WTC11 (cell line): ENCODE measurements at regions not wholly inside any gene's neighbourhood (a gene's known extent, or its start where the extent isn't known, plus 50 kb on each side); places are given as distances from the start of the nearest gene placed in this dataset.

ENCODE experiments used
- ATAC-seq: fragments of 200-7000 bp; cut with Tn5 transposase; 2 replicates; pipeline ENCODE4 v1.10.0; 2021; ENCODE audit warnings: mild to moderate bottlenecking, moderate library complexity
- CTCF ChIA-PET: fragments of 300-600 bp; sonication (Branson Sonifier 250); formaldehyde crosslinking; loops from one replicate; lab custom pipeline; 2021; ENCODE audit warnings: antibody characterized with exemption; lab: Charles Lee
- POLR2A ChIA-PET: fragments of 350-600 bp; sonication (Branson Sonifier 250); formaldehyde crosslinking; loops from one replicate; lab custom pipeline; 2021; ENCODE audit warnings: antibody characterized with exemption; lab: Charles Lee
- DNase-seq: peaks from one replicate; pipeline ENCODE4 v3.0.0; 2021; ENCODE audit warnings: low spot score
- H3K27ac Mint-ChIP-seq: 2 replicates; pipeline ENCODE4 v1.8.0; 2021; ENCODE audit warnings: mixed read lengths
- H3K27me3 Mint-ChIP-seq: 2 replicates; pipeline ENCODE4 v1.8.0; 2021; ENCODE audit warnings: low read depth, mild to moderate bottlenecking, moderate library complexity, mixed read lengths
- H3K36me3 Mint-ChIP-seq: 2 replicates; pipeline ENCODE4 v1.8.0; 2021; ENCODE audit warnings: mixed read lengths
- H3K4me1 Mint-ChIP-seq: 2 replicates; pipeline ENCODE4 v1.8.0; 2022; ENCODE audit warnings: mixed read lengths
- H3K4me3 Mint-ChIP-seq: 2 replicates; pipeline ENCODE4 v1.8.0; 2021; ENCODE audit warnings: mild to moderate bottlenecking, moderate library complexity, mixed read lengths
- H3K9me3 Mint-ChIP-seq: 2 replicates; pipeline ENCODE4 v1.8.0; 2021; ENCODE audit warnings: mixed read lengths
- ARID4B ChIP-seq: sonication (generic); formaldehyde crosslinking; IDR thresholded peaks from 2 replicates; pipeline ENCODE4 v1.8.0; 2023; ENCODE audit warnings: missing genetic modification reagents, mild to moderate bottlenecking, borderline replicate concordance
- ESRRA ChIP-seq: sonication (generic); formaldehyde crosslinking; IDR thresholded peaks from 2 replicates; pipeline ENCODE4 v1.8.1; 2022; ENCODE audit warnings: mild to moderate bottlenecking, missing genetic modification reagents, borderline replicate concordance
- FOXK1 ChIP-seq: sonication (generic); formaldehyde crosslinking; IDR thresholded peaks from 2 replicates; pipeline ENCODE4 v1.8.0; 2022; ENCODE audit warnings: mild to moderate bottlenecking, moderate library complexity, missing genetic modification reagents
- GABPB1 ChIP-seq: sonication (generic); formaldehyde crosslinking; IDR thresholded peaks from 2 replicates; pipeline ENCODE4 v1.8.1; 2023; ENCODE audit warnings: mild to moderate bottlenecking, missing genetic modification reagents
- GRHL2 ChIP-seq: fragments of 250-450 bp; sonication (Bioruptor Pico); IDR thresholded peaks from 2 replicates; pipeline ENCODE4 v1.8.0; 2022; ENCODE audit warnings: mild to moderate bottlenecking, moderate library complexity; ENCODE audit not compliant: insufficient replicate concordance, severe bottlenecking
- OVOL2 ChIP-seq: fragments of 250-450 bp; sonication (Bioruptor Pico); IDR thresholded peaks from 2 replicates; pipeline ENCODE4 v1.9.0; 2021; ENCODE audit warnings: mild to moderate bottlenecking, borderline replicate concordance
- PRRX2 ChIP-seq: fragments of 250-450 bp; sonication (Bioruptor Pico); IDR thresholded peaks from 2 replicates; pipeline ENCODE4 v1.8.0; 2021; ENCODE audit warnings: mild to moderate bottlenecking
- RELA ChIP-seq: sonication (generic); formaldehyde crosslinking; IDR thresholded peaks from 2 replicates; pipeline ENCODE4 v1.8.1; 2022; ENCODE audit warnings: missing genetic modification reagents, mild to moderate bottlenecking, borderline replicate concordance
- RORB ChIP-seq: fragments of 250-450 bp; sonication (Bioruptor Pico); IDR thresholded peaks from 2 replicates; pipeline ENCODE4 v1.9.0; 2021; ENCODE audit warnings: mild to moderate bottlenecking
- STAT6 ChIP-seq: sonication (generic); formaldehyde crosslinking; conservative IDR thresholded peaks from 2 replicates; pipeline ENCODE4 v1.8.1; 2023; ENCODE audit warnings: mild to moderate bottlenecking, low read depth, missing genetic modification reagents, moderate library complexity
- ZBTB21 ChIP-seq: sonication (generic); formaldehyde crosslinking; IDR thresholded peaks from 2 replicates; pipeline ENCODE4 v1.8.1; 2023; ENCODE audit warnings: mild to moderate bottlenecking, missing genetic modification reagents, borderline replicate concordance
- ZNF138 ChIP-seq: sonication (generic); formaldehyde crosslinking; conservative IDR thresholded peaks from 2 replicates; pipeline ENCODE4 v1.8.1; 2022; ENCODE audit warnings: mild to moderate bottlenecking, moderate library complexity, missing genetic modification reagents
- ZNF263 ChIP-seq: sonication (generic); formaldehyde crosslinking; IDR thresholded peaks from 2 replicates; pipeline ENCODE4 v1.8.1; 2022; ENCODE audit warnings: low read depth, mild to moderate bottlenecking, moderate library complexity, missing genetic modification reagents
- ZNF396 ChIP-seq: fragments of 250-450 bp; sonication (Bioruptor Pico); IDR thresholded peaks from 2 replicates; pipeline ENCODE4 v1.8.0; 2021; ENCODE audit warnings: mild to moderate bottlenecking, moderate library complexity, borderline replicate concordance
- ZSCAN18 ChIP-seq: fragments of 250-450 bp; sonication (Bioruptor Pico); IDR thresholded peaks from 2 replicates; pipeline ENCODE4 v2.1.2; 2022; ENCODE audit warnings: mild to moderate bottlenecking, moderate library complexity
- TF ChIP-seq, protein P1 (sequence below): sonication (generic); formaldehyde crosslinking; IDR thresholded peaks from 2 replicates; pipeline ENCODE4 v1.8.1; 2022; ENCODE audit warnings: mild to moderate bottlenecking, missing genetic modification reagents, moderate library complexity, borderline replicate concordance
- TF ChIP-seq, protein P2 (sequence below): sonication (generic); formaldehyde crosslinking; IDR thresholded peaks from 2 replicates; pipeline ENCODE4 v1.8.0; 2022; ENCODE audit warnings: missing genetic modification reagents
- TF ChIP-seq, protein P3 (sequence below): sonication (generic); formaldehyde crosslinking; IDR thresholded peaks from 2 replicates; pipeline ENCODE4 v1.8.1; 2022; ENCODE audit warnings: low read depth, missing genetic modification reagents, borderline replicate concordance

DNA sequence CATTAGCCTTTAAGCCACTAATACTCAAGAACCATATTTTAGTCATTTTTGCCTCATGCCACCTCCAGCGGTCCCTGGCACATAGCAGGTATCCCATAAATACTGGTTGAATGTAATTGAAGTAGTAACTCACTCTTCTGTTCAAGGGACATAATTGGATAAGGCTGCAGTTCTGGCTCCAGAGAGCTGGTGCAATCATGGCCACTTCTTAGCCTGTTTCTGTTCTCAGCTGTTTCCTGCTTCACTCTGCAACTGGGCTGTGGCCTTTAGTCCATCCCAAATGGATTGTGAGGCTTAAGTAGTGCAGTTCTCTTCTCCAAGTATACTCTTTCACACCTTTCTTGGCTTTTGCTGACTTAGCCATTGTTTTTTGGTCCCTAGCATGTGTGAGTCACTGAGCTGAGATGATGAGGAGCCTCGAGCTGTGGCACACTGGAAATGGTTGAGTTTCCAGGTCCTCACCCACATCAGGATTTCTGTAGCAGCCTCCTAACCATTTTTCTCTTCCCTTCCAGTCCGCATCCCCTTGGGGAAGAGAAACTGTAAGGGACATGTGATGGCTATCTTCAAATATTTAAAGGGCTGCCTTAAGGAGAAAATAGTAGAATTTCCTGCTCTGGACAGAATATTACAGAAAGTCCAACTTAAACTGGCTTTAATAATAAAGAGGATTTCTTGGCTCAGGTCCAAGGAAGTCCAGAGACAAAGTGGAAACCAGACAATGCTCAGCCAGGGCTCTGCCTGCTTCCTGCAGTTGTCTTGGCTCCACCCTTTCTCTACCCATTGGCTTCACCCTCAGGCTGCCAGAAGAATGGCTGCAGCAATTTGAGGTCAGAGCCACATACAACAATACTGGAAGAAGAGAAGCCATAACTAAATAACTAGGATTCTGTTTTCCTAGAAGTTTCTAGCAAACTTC is 305.4 kb upstream of the ROPN1 start:
- Mint-ChIP-seq H3K36me3 (no peaks in the 10 kb centered on the region), H3K27me3 (no peaks in the 10 kb centered on the region), H3K4me1 (peaks cover 17% of the 10 kb centered on the region), H3K9me3 (no peaks in the 10 kb centered on the region), H3K4me3 (no peak overlapping the region), H3K27ac (no peak overlapping the region)
- DNase-seq = no peak
- TF ChIP-seq OVOL2 (CRISPR knock-in tag) (no peak), RELA (no peak), ZSCAN18 (CRISPR knock-in tag) (no peak), ZNF138 (no peak), RORB (CRISPR knock-in tag) (no peak), GRHL2 (CRISPR knock-in tag) (no peak), GABPB1 (CRISPR knock-in tag) (no peak), PRRX2 (no peak), ZNF263 (CRISPR knock-in tag) (no peak)
- TF ChIP-seq, protein P1, sequence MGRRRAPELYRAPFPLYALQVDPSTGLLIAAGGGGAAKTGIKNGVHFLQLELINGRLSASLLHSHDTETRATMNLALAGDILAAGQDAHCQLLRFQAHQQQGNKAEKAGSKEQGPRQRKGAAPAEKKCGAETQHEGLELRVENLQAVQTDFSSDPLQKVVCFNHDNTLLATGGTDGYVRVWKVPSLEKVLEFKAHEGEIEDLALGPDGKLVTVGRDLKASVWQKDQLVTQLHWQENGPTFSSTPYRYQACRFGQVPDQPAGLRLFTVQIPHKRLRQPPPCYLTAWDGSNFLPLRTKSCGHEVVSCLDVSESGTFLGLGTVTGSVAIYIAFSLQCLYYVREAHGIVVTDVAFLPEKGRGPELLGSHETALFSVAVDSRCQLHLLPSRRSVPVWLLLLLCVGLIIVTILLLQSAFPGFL (CRISPR knock-in tag) = no peak
- no peak for ATAC-seq
- CTCF ChIA-PET = interaction anchor here (1.1 kb wide), 1 partner anchor 579 kb away, joined by 4 read pairs; no protein-coding TSS in a partner anchor
- POLR2A ChIA-PET = interaction anchor here (0.5 kb wide), 1 partner anchor 182 kb away, joined by 3 read pairs; no protein-coding TSS in a partner anchor

GRCh38 chr3:124298301-124298700 is 306.4 kb upstream of the ROPN1 start:
- ChIA-PET POLR2A (no interaction called here), CTCF (interaction anchor here (1.1 to 1.7 kb wide), 4 partner anchors 53 to 579 kb away, joined by 4 to 5 read pairs (median 4); partner anchors contain the start of gene KALRN)
- Mint-ChIP-seq H3K4me1 (peaks cover 21% of the 10 kb centered on the region), H3K36me3 (no peaks in the 10 kb centered on the region), H3K4me3 (no peak overlapping the region), H3K27me3 (no peaks in the 10 kb centered on the region), H3K9me3 (no peaks in the 10 kb centered on the region), H3K27ac (no peak overlapping the region)
- DNase-seq = no peak
- no peak for ATAC-seq
- TF ChIP-seq, protein P2, sequence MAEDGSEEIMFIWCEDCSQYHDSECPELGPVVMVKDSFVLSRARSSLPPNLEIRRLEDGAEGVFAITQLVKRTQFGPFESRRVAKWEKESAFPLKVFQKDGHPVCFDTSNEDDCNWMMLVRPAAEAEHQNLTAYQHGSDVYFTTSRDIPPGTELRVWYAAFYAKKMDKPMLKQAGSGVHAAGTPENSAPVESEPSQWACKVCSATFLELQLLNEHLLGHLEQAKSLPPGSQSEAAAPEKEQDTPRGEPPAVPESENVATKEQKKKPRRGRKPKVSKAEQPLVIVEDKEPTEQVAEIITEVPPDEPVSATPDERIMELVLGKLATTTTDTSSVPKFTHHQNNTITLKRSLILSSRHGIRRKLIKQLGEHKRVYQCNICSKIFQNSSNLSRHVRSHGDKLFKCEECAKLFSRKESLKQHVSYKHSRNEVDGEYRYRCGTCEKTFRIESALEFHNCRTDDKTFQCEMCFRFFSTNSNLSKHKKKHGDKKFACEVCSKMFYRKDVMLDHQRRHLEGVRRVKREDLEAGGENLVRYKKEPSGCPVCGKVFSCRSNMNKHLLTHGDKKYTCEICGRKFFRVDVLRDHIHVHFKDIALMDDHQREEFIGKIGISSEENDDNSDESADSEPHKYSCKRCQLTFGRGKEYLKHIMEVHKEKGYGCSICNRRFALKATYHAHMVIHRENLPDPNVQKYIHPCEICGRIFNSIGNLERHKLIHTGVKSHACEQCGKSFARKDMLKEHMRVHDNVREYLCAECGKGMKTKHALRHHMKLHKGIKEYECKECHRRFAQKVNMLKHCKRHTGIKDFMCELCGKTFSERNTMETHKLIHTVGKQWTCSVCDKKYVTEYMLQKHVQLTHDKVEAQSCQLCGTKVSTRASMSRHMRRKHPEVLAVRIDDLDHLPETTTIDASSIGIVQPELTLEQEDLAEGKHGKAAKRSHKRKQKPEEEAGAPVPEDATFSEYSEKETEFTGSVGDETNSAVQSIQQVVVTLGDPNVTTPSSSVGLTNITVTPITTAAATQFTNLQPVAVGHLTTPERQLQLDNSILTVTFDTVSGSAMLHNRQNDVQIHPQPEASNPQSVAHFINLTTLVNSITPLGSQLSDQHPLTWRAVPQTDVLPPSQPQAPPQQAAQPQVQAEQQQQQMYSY = no peak
- TF ChIP-seq ZBTB21 (CRISPR knock-in tag) (no peak), PRRX2 (no peak), ESRRA (CRISPR knock-in tag) (no peak), ARID4B (no peak), ZNF396 (no peak), FOXK1 (CRISPR knock-in tag) (no peak), STAT6 (no peak)
- TF ChIP-seq, protein P3, sequence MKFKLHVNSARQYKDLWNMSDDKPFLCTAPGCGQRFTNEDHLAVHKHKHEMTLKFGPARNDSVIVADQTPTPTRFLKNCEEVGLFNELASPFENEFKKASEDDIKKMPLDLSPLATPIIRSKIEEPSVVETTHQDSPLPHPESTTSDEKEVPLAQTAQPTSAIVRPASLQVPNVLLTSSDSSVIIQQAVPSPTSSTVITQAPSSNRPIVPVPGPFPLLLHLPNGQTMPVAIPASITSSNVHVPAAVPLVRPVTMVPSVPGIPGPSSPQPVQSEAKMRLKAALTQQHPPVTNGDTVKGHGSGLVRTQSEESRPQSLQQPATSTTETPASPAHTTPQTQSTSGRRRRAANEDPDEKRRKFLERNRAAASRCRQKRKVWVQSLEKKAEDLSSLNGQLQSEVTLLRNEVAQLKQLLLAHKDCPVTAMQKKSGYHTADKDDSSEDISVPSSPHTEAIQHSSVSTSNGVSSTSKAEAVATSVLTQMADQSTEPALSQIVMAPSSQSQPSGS (CRISPR knock-in tag) = no peak
